Keratinocyte (primary cell): ENCODE measurements at regions not wholly inside any gene's neighbourhood (a gene's known extent, or its start where the extent isn't known, plus 50 kb on each side); places are given as distances from the start of the nearest gene placed in this dataset.

ENCODE experiments used
- EZH2 ChIP-seq: IDR thresholded peaks from one replicate; pipeline ENCODE4 v1.6.1; 2012; ENCODE audit warnings: inconsistent platforms, mild to moderate bottlenecking, low read length, moderate library complexity
- TF ChIP-seq, protein P1 (sequence below), 3 experiments: IDR thresholded peaks in 1 of 3; conservative IDR thresholded peaks in 1 of 3; optimal IDR thresholded peaks in 1 of 3; 2 replicates in 2 of 3; 3 replicates in 1 of 3; pipeline versions ENCODE3 to v1.5.1; 2011; ENCODE audit warnings: low read length in 3 of 3, mild to moderate bottlenecking in 3 of 3, moderate library complexity in 2 of 3, control low read depth in 1 of 3, inconsistent platforms in 1 of 3; ENCODE audit not compliant: insufficient read depth in 2 of 3; ENCODE audit errors: extremely low read depth in 1 of 3

DNA sequence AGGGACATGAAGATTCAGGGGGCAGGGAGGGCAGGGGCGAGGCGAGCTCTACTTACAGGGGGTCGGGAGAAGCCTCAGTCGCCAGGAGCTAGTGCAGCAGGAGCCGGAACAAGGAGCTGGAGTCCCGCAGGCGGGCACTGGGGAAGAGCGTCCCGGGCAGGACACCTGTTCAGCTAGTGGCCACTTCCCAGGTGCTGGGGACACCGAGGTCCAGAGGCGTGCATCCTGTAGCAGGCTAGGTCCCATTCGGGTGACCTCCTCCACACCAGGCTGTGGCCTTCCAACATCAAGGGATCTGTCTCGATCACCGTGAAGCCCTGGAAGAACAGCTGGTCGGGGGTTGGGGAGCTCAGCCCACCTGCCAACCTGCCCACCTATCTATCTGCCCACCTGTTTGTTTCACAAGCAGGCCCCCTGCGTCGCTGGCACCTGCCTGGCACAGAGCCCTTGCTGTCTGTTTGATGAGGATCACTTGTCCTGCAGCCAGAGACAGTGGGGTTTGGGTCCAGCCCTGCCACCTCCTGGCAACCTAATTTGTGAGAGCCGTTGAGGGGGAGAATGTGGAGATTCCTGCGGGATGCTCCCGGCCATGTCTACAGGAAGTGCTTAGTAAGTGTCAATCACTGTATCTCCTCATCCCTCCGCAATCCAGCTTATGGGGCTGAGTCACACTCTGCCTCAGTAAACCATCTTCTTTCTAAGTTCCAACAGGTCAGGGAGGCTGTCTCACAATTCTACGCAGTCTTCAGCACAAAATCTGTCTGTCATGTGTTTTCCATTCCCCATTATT lies 940.9 kb downstream of the BRD1 start:
- TF ChIP-seq, protein P1, sequence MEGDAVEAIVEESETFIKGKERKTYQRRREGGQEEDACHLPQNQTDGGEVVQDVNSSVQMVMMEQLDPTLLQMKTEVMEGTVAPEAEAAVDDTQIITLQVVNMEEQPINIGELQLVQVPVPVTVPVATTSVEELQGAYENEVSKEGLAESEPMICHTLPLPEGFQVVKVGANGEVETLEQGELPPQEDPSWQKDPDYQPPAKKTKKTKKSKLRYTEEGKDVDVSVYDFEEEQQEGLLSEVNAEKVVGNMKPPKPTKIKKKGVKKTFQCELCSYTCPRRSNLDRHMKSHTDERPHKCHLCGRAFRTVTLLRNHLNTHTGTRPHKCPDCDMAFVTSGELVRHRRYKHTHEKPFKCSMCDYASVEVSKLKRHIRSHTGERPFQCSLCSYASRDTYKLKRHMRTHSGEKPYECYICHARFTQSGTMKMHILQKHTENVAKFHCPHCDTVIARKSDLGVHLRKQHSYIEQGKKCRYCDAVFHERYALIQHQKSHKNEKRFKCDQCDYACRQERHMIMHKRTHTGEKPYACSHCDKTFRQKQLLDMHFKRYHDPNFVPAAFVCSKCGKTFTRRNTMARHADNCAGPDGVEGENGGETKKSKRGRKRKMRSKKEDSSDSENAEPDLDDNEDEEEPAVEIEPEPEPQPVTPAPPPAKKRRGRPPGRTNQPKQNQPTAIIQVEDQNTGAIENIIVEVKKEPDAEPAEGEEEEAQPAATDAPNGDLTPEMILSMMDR (optimal IDR thresholded peaks at IDR 0.05 in 1 of 3, IDR thresholded peaks at IDR 0.05 in 1 of 3, conservative IDR thresholded peaks at IDR 0.05 in 1 of 3; ENCODE audit: extremely low read depth in 1 of 3, insufficient read depth in 2 of 3, low read length in 3 of 3): no peak
- TF ChIP-seq EZH2: no peak
